B cell (primary cell): ENCODE measurements at regions not wholly inside any gene's neighbourhood (a gene's known extent, or its start where the extent isn't known, plus 50 kb on each side); places are given as distances from the start of the nearest gene placed in this dataset.

Source experiments
- ATAC-seq: fragments of 200-7000 bp; cut with Tn5 transposase; one replicate; pipeline ENCODE4 v1.10.0; 2021; ENCODE audit warnings: low read depth, mild to moderate bottlenecking, moderate number of reproducible peaks, moderate library complexity
- CTCF ChIA-PET: fragments of 350-600 bp; sonication (Branson Sonifier 250); formaldehyde crosslinking; loops from one replicate; lab custom pipeline; 2021; ENCODE audit warnings: antibody characterized with exemption, inconsistent platforms; lab: Charles Lee
- POLR2A ChIA-PET: fragments of 350-600 bp; sonication (Branson Sonifier 250); formaldehyde crosslinking; loops from one replicate; lab custom pipeline; 2021; ENCODE audit warnings: antibody characterized with exemption; lab: Charles Lee
- DNase-seq: peaks from one replicate; pipeline ENCODE4 v3.0.0; 2013
- H2AFZ ChIP-seq: 2 replicates; pipeline ENCODE4 v1.6.1; 2012; ENCODE audit warnings: mild to moderate bottlenecking, low read depth, low read length; ENCODE audit not compliant: insufficient read depth, poor library complexity, severe bottlenecking
- H3K27ac ChIP-seq, 2 donors: 1 replicate in 1 of 2; 2 replicates in 1 of 2; pipeline ENCODE4 v1.5.1; 2012 to 2013; ENCODE audit warnings: low read length in 2 of 2, mild to moderate bottlenecking in 2 of 2, moderate library complexity in 1 of 2
- H3K27me3 ChIP-seq, 4 experiments: fragments of 200-600 bp in 1 of 4; sonication (generic) in 1 of 4; replicated peaks in 1 of 4; 1 replicate in 2 of 4; 2 replicates in 2 of 4; pipeline versions ENCODE4 v1.6.1 to v1.7.0; 2013 to 2016; ENCODE audit warnings: low read length in 3 of 4, mild to moderate bottlenecking in 2 of 4, mixed read lengths in 1 of 4, moderate library complexity in 1 of 4; ENCODE audit not compliant: insufficient read depth in 4 of 4, control insufficient read depth in 3 of 4; ENCODE audit errors: control extremely low read depth in 1 of 4
- H3K36me3 ChIP-seq, 2 experiments: replicated peaks in 1 of 2; 1 replicate in 1 of 2; 2 replicates in 1 of 2; pipeline versions ENCODE4 v1.6.1 to v1.7.1; 2013; ENCODE audit warnings: low read length in 1 of 2; ENCODE audit not compliant: insufficient read depth in 2 of 2, control insufficient read depth in 1 of 2; ENCODE audit errors: control extremely low read depth in 1 of 2, extremely low read depth in 1 of 2
- H3K4me1 ChIP-seq, 2 donors: fragments of 200-600 bp in 1 of 2; sonication (generic) in 1 of 2; 1 replicate in 1 of 2; 2 replicates in 1 of 2; pipeline versions ENCODE4 v1.5.1 to v1.6.1; 2013 to 2017; ENCODE audit warnings: low read length in 2 of 2; ENCODE audit not compliant: control insufficient read depth in 2 of 2, insufficient read depth in 2 of 2
- H3K4me2 ChIP-seq: replicated peaks from 2 replicates; pipeline ENCODE3; 2012; ENCODE audit warnings: mild to moderate bottlenecking, low read depth, low read length; ENCODE audit not compliant: poor library complexity, severe bottlenecking
- H3K4me3 ChIP-seq, 5 experiments: fragments of 200-600 bp in 1 of 5; sonication (generic) in 1 of 5; 1 replicate in 3 of 5; 2 replicates in 2 of 5; pipeline versions ENCODE4 v1.5.1 to v1.7.0; 2011 to 2016; ENCODE audit warnings: low read length in 4 of 5, mild to moderate bottlenecking in 4 of 5, low read depth in 2 of 5, control low read depth in 1 of 5, moderate library complexity in 1 of 5; ENCODE audit not compliant: insufficient read depth in 1 of 5; ENCODE audit errors: control extremely low read depth in 1 of 5, extremely low read depth in 1 of 5
- H3K79me2 ChIP-seq: fragments of 200-600 bp; sonication (generic); one replicate; pipeline ENCODE4 v1.6.0; 2016; ENCODE audit warnings: low read length; ENCODE audit not compliant: control insufficient read depth, insufficient read depth
- H3K9ac ChIP-seq: fragments of 200-600 bp; sonication (generic); 2 replicates; pipeline ENCODE4 v1.6.1; 2017; ENCODE audit warnings: mild to moderate bottlenecking, low read length, moderate library complexity
- H3K9me3 ChIP-seq, 3 donors: one replicate each; pipeline versions ENCODE4 v1.6.1 to v1.7.1; 2013; ENCODE audit warnings: low read length in 2 of 3; ENCODE audit not compliant: control insufficient read depth in 2 of 3, insufficient read depth in 1 of 3; ENCODE audit errors: control extremely low read depth in 1 of 3
- H4K20me1 ChIP-seq: 2 replicates; pipeline ENCODE4 v1.6.0; 2012; ENCODE audit warnings: mild to moderate bottlenecking, low read length; ENCODE audit not compliant: insufficient read depth, control insufficient read depth, poor library complexity, severe bottlenecking
- H3K27ac Mint-ChIP-seq: one replicate; pipeline ENCODE4 v1.8.0; 2021; ENCODE audit warnings: mixed read lengths
- H3K27me3 Mint-ChIP-seq: one replicate; pipeline ENCODE4 v1.8.0; 2021; ENCODE audit warnings: mixed read lengths
- H3K4me1 Mint-ChIP-seq: one replicate; pipeline ENCODE4 v1.8.0; 2021; ENCODE audit warnings: mixed read lengths
- H3K4me3 Mint-ChIP-seq: one replicate; pipeline ENCODE4 v1.8.0; 2021; ENCODE audit warnings: mixed read lengths
- H3K9me3 Mint-ChIP-seq: one replicate; pipeline ENCODE4 v1.8.0; 2022; ENCODE audit warnings: mixed read lengths; ENCODE audit not compliant: insufficient read depth
- EZH2 ChIP-seq: IDR thresholded peaks from 2 replicates; pipeline ENCODE4 v1.6.1; 2012; ENCODE audit warnings: borderline replicate concordance, low read depth, mild to moderate bottlenecking, moderate library complexity, low read length; ENCODE audit not compliant: insufficient read depth, poor library complexity, severe bottlenecking
- WGBS: methylation state at CpG from one replicate; pipeline ENCODE4 v1.1.5; 2013; ENCODE audit warnings: missing lambda C conversion rate; ENCODE audit not compliant: insufficient coverage; 5-methylcytosine and 5-hydroxymethylcytosine counted together
- intact Hi-C: fragments of 100-400 bp; cut with micrococcal nuclease; formaldehyde crosslinking; loops from one replicate; pipeline ENCODE4 v1.10.0; 2022
- TF ChIP-seq, protein P1 (sequence below): fragments of 200-600 bp; IDR thresholded peaks from one replicate; pipeline ENCODE4 v1.8.0; 2022; ENCODE audit warnings: antibody characterized with exemption, mild to moderate bottlenecking

DNA sequence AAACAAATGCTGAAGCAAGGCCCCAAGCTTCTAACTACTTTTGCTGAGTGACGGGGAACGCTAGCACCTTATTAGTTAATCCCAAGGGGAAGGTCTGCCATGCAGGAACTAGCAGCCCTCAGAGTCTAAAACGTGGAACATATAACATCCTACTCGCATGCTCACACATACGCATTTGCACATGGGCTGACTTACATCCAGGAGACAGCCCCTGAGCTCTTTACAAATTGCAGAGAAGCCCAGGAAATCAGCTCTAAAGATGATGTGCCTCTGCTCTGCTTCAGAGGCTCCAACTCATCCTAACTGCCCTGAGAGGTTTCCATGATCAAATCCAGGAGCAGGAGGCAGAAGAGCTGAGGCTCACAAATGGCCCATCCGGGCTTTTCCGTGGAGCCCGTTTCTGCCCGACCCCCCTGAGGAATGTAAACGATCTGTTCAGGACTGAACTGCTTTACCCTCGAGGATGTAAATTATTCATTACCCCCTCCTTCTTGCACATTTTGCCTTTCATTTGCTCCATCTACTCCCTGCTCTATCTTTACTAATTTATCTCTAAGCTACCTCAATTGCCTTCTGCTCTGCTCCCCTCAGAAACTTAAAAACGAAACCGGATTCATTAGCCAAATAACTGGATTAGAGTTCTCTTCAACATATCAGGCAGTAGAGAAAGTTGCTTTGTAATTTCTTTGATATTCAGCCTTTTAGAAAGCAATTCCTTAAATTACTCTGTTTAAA, 141.9 kb upstream of the CCDC54 start:
- H3K9ac ChIP-seq: peak overlapping the region; percentile 28
- WGBS: 70% methylated on average over 10 of the region's 13 CpGs
- DNase-seq: peak; percentile 5
- CTCF ChIA-PET: interaction anchor here (0.8 to 3.9 kb wide), 28 partner anchors 10 to 1680 kb away, joined by 3 to 40 read pairs (median 5); no protein-coding TSS in a partner anchor
- no peak overlapping the region for H3K27ac ChIP-seq
- no peaks in the 10 kb centered on the region for H3K9me3 ChIP-seq
- H3K4me1 Mint-ChIP-seq: peaks cover 12% of the 10 kb centered on the region
- H3K36me3 ChIP-seq: no peaks in the 10 kb centered on the region
- H3K4me2 ChIP-seq: peak overlapping the region; percentile 33
- no peaks in the 10 kb centered on the region for H3K79me2 ChIP-seq
- peaks cover 0 to 2% (median 0%) of the 10 kb centered on the region in 4 experiments for H3K27me3 ChIP-seq
- POLR2A ChIA-PET: no interaction called here
- no peak overlapping the region for H3K27ac Mint-ChIP-seq
- H3K4me3 Mint-ChIP-seq: peak overlapping the region; percentile 20
- H3K4me1 ChIP-seq: peaks cover 3 to 11% of the 10 kb centered on the region in 2 donors
- no peaks in the 10 kb centered on the region for H4K20me1 ChIP-seq
- peak overlapping the region; percentile 61 for H2AFZ ChIP-seq
- intact Hi-C loops: loop anchor here (1.0 to 5.0 kb wide), 3 partner anchors 422 to 612 kb away; no protein-coding TSS in a partner anchor
- H3K9me3 Mint-ChIP-seq: no peaks in the 10 kb centered on the region
- TF ChIP-seq EZH2: no peak
- TF ChIP-seq, protein P1, sequence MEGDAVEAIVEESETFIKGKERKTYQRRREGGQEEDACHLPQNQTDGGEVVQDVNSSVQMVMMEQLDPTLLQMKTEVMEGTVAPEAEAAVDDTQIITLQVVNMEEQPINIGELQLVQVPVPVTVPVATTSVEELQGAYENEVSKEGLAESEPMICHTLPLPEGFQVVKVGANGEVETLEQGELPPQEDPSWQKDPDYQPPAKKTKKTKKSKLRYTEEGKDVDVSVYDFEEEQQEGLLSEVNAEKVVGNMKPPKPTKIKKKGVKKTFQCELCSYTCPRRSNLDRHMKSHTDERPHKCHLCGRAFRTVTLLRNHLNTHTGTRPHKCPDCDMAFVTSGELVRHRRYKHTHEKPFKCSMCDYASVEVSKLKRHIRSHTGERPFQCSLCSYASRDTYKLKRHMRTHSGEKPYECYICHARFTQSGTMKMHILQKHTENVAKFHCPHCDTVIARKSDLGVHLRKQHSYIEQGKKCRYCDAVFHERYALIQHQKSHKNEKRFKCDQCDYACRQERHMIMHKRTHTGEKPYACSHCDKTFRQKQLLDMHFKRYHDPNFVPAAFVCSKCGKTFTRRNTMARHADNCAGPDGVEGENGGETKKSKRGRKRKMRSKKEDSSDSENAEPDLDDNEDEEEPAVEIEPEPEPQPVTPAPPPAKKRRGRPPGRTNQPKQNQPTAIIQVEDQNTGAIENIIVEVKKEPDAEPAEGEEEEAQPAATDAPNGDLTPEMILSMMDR: no peak
- peaks cover 4% of the 10 kb centered on the region for H3K27me3 Mint-ChIP-seq
- peak overlapping the region in 4 of 5 experiments; percentile 2 to 35 (median 28) for H3K4me3 ChIP-seq
- ATAC-seq: no peak

DNA sequence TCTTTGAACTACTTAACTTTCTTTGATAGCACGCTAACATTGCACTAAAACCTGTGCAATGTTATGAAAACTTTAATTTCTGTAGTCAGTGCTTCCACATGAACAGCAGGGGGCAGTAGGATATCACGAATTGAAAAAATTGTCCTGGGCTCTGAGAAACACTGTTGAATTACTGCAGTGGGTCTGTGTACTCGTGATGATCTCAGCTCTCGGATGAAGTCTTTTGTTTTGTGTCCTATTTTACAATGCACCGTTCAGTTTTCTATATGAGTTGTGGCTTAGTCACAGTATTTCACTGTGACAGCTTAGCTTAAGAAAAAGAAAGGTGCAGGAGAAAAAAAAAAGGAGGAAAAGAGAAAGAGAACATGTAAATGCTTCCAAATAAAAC, 141.3 kb upstream of the CCDC54 start:
- H3K79me2 ChIP-seq: no peaks in the 10 kb centered on the region
- H3K4me1 ChIP-seq: peaks cover 5 to 14% of the 10 kb centered on the region in 2 donors
- peak; percentile 63 for ATAC-seq
- H3K9me3 Mint-ChIP-seq: no peaks in the 10 kb centered on the region
- DNase-seq: peak; percentile 78
- intact Hi-C loops: loop anchor here (1.0 to 5.0 kb wide), 11 partner anchors 35 to 1316 kb away; no protein-coding TSS in a partner anchor
- H3K4me1 Mint-ChIP-seq: peaks cover 15% of the 10 kb centered on the region
- peak overlapping the region; percentile 61 for H2AFZ ChIP-seq
- peaks cover 0 to 2% (median 0%) of the 10 kb centered on the region in 4 experiments for H3K27me3 ChIP-seq
- H3K4me3 Mint-ChIP-seq: peak overlapping the region; percentile 20
- H3K27ac Mint-ChIP-seq: no peak overlapping the region
- ChIA-PET CTCF (interaction anchor here (0.6 to 3.9 kb wide), 40 partner anchors 10 to 1679 kb away, joined by 3 to 40 read pairs (median 4); no protein-coding TSS in a partner anchor), POLR2A (no interaction called here)
- peak overlapping the region; percentile 28 for H3K9ac ChIP-seq
- no peaks in the 10 kb centered on the region for H3K36me3 ChIP-seq
- H3K4me2 ChIP-seq: peak overlapping the region; percentile 33
- peak overlapping the region in 4 of 5 experiments; percentile 2 to 35 (median 28) for H3K4me3 ChIP-seq
- no peak overlapping the region for H3K27ac ChIP-seq
- H3K9me3 ChIP-seq: no peaks in the 10 kb centered on the region
- no peaks in the 10 kb centered on the region for H4K20me1 ChIP-seq
- 0% methylated on average over 1 of the region's 5 CpGs for WGBS
- peaks cover 4% of the 10 kb centered on the region for H3K27me3 Mint-ChIP-seq
- TF ChIP-seq EZH2: no peak
- TF ChIP-seq, protein P1: peak; percentile 98
